ENCODE measurements at regions not wholly inside any gene's neighbourhood (a gene's known extent, or its start where the extent isn't known, plus 50 kb on each side); places are given as distances from the start of the nearest gene placed in this dataset.
"Not testable (repeated sequence)": the region's sequence is repeated elsewhere in the genome, so short reads cannot be mapped to it uniquely, and the experiment has no call there.

DNA sequence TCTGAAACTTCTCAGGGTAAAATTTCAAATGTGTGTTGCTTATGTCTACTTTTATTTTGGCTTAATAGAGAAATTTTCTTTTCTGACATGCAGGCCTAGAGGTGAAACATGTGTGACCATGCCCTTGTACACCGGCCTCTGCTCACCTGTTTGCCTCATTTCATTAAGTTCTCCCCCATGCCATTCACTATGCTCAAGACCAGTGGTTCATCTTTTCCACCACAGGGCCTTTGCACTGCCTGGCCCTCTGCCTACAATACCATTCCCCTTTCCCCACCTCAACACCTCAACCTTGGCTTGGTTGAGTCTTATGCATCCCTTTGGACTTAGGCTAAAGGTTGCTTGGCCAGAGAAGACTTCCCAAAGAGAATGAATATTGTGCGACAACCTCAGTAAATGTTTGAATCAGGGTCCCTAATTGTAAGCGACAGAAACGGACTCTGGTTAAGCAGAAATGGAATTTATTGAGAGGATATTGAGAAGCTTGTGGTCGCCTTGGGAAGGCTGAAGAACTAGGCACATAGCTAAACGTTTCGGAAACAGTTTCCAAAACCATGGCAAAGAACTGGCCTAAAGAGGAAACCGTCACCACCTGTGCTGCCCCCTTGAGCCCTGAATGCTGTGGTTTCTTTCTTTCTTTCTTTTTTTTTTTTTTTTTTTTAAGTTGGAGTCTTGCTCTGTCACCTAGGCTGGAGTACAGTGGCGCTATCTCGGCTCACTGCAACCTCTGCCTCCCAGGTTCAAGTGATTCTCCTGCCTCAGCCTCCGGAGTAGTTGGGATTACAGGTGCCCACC is 152.2 kb downstream of the SOX4 start:
- no peak for DNase-seq

DNA sequence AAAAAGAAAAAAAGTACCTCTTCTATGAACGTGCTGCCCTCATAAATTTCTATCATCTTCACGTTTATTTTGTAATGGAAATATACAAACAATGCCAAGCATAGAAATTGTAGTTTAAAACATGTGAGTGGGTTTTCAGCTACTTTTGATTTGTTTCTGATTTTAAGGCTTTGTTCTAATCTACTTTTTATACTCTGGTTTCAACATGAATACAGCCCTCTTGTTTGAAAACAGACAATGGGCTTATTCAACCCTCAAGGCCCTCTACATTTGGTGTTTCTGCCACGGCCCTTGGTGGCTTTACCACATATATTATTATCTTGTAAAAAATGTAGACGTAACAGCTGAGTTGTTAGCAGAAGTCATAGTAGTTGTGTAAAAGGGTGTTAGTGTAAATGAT is 153.9 kb downstream of the SOX4 start:
- DNase-seq, result no peak

GRCh38 chr6:21748343-21749056 is 154.9 kb downstream of the SOX4 start:
- no peak for DNase-seq

DNA sequence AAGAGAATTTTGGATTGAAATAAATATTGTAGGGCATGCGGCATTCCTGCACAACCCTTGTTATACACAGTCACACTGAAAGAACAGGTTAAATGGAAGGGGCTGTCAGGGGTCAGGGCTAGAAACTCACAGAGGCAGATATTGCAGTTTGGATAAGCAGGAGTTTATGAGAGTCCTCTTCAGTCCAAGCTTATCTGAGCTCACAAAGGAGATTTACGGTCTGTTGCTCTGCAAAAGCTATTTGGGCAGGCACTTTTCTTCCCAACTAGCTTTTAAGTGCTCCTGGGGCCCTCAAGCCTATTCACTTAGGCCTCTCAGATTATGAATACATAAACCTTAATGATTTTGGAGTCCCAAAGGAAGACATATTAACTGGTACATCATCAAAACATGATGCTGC is 156.2 kb downstream of the SOX4 start:
- DNase-seq, result no peak

DNA sequence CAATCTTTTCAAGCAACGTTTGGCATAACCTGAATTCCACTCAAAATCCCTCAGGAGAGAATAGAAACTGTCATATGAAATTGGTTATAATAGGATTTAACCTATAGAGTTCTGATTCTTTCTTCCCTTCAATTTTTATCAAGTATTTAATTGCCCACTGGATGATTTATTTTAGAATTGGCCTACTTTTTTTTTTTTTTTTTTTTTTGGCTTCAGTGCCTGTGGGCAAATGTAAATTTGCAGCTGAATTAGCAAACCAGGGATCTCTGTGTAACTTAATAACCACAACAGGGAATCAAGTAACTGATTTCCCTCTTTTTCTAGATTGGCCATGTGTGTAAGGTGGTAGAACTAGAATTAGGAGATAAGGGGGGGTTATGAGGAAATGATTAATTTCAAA is 157.0 kb downstream of the SOX4 start:
- no peak for DNase-seq

GRCh38 chr6:21751608-21752007 is 158.1 kb downstream of the SOX4 start:
- DNase-seq, result no peak

GRCh38 chr6:21752054-21752811 is 158.7 kb downstream of the SOX4 start:
- no peak for DNase-seq

- no peak for DNase-seq
These were observed 159.9 kb downstream of the SOX4 start for GRCh38 chr6:21753241-21754108.

- no peak for DNase-seq
These were observed 161.3 kb downstream of the SOX4 start for GRCh38 chr6:21754891-21755290.

DNA sequence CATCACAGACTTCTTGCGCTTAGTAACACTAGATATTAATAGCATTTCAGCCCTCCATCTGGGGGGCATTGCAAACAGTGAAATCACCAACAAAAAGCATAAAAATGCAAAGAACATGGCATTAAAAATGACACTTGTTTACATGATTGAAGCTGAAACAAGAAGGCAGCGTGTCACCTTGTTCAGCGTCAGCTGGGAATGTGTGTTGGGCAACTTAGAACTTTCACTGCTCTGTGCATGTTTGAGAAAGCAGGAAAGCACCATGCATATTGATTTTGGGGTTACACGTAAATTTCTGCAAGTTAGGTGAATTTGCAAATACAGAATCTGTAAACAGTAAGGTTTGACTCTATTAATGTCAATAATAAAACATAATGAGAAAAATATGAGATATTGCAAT is 162.9 kb downstream of the SOX4 start:
- no peak for DNase-seq

DNA sequence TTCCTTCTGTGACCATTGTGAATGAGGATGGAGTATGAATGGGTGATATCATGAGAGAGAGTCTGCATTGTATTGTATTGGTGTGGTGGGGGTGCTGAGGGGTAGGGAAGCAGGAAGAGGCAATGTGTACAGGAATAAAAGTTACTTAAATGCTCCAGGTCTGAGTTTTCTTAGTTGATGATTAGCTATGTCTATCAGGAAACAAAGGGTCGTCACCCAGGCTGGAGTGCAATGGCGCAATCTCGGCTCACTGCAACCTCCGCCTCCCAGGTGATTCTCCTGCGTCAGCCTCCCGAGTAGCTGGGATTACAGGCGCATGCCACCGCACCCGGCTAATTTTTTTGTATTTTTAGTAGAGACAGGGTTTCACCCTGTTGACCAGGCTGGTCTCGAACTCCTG is 163.8 kb downstream of the SOX4 start:
- DNase-seq, result not testable (repeated sequence)

GRCh38 chr6:21759721-21760120 is 166.2 kb downstream of the SOX4 start:
- DNase-seq, result no peak

- DNase-seq, result not testable (repeated sequence)
These were observed 167.6 kb downstream of the SOX4 start for GRCh38 chr6:21761053-21761730.

DNA sequence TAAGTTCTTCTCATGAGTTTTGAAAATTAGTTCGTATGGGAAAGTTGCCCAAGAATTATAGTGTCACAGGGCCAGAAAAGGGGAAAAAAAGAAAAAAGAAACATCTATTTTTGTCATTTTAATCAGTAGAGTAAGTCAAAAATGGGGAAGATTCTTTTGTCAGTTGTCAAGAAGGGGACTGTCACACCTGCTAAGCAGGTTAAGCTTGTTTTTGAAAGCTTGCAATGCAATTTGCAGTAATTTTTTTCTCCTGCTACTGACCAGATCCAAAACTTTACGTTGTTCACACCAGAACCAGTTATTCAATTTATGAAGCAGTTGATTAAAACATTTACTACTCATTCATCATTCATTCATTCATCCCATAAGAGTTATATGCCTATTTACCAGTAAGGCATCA is 171.4 kb downstream of the SOX4 start:
- no peak for DNase-seq

- no peak for DNase-seq
These were observed 174.5 kb downstream of the SOX4 start for GRCh38 chr6:21767891-21768648.

DNA sequence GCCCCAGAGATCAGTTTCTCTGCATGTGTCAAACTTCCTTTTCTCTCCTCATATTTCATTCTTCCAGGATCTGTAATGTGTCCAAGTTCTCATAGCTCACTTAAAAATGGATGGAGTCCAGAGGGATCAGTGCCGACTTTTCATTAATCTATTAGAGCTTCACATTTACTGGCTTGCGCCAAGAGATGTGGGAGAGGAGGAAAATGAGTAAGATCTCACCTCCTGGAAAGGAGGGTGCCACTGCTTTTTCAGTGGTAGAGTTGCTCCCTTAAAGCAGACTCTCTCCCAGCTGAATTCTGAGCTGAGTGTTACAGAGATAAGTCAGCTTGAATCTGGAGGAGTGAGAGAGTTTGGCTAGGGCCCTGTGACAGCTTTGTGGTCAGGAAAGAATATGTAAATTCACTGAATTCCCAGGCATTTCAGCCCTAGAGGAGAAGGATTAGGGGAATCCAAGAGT is 175.9 kb downstream of the SOX4 start:
- DNase-seq, result no peak

GRCh38 chr6:21769968-21770367 is 176.4 kb downstream of the SOX4 start:
- DNase-seq, result no peak

GRCh38 chr6:21771626-21772320 is 178.2 kb downstream of the SOX4 start:
- DNase-seq, result no peak

GRCh38 chr6:21772477-21772876 is 178.9 kb downstream of the SOX4 start:
- no peak for DNase-seq

DNA sequence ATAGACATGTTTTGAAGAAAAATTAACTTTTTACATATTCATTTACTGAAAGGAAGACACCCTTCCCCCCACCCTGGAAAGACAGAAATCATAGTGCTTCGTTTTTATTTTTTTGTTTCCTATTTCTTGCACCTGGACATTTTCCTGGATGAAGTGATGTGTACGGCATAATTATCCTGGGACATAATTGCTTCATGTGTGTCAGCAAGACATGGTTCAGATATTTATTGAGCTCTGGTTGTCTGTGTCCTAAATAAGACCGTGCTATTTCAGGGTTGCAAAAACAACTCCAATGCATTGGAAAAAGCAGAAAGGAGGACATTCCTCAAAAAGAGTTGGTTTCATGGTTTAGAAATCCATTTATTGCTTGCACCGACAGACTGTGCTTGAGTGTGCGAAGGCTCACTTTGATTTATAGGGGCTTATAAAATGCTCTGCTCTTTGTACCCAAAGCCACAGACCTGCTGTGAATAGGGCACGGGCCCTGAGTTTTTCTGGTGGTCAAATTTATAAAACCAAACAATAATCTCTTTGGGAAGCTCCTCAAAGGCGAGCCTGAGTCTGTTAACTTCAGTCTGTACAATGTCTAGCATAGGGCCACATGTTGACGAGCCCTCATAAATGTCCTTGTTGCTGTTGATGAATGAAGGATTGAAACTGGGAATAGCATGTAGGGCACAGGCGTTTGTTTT is 179.5 kb downstream of the SOX4 start:
- DNase-seq, result no peak
